Kidney capillary endothelial cell (primary cell): ENCODE measurements at regions not wholly inside any gene's neighbourhood (a gene's known extent, or its start where the extent isn't known, plus 50 kb on each side); places are given as distances from the start of the nearest gene placed in this dataset.
A peak's percentile ranks its signal among the peaks of the same experiment; 100 is the strongest.
"Not testable (repeated sequence)": the region's sequence is repeated elsewhere in the genome, so short reads cannot be mapped to it uniquely, and the experiment has no call there.

Experiments
- DNase-seq: peaks from one replicate; pipeline ENCODE4 v3.0.0-alpha.2; 2018; ENCODE audit warnings: low spot score

GRCh38 chr6:126967296-126968005 lies 151.0 kb upstream of the RSPO3 start:
- no peak for DNase-seq

- DNase-seq: no peak
These were observed 142.1 kb upstream of the RSPO3 start for GRCh38 chr6:126976253-126976797.

GRCh38 chr6:126983779-126984178 lies 134.7 kb upstream of the RSPO3 start:
- no peak for DNase-seq

- not testable (repeated sequence) for DNase-seq
These were observed 130.3 kb upstream of the RSPO3 start for GRCh38 chr6:126988125-126988524.

GRCh38 chr6:127000631-127001030 lies 117.8 kb upstream of the RSPO3 start:
- no peak for DNase-seq

GRCh38 chr6:127013865-127014264 lies 104.6 kb upstream of the RSPO3 start:
- no peak for DNase-seq

- DNase-seq: no peak
These were observed 102.6 kb upstream of the RSPO3 start for GRCh38 chr6:127015858-127016257.

GRCh38 chr6:127019828-127020227 lies 98.6 kb upstream of the RSPO3 start:
- DNase-seq: no peak

GRCh38 chr6:127022302-127022701 lies 96.2 kb upstream of the RSPO3 start:
- no peak for DNase-seq

- no peak for DNase-seq
These were observed 95.3 kb upstream of the RSPO3 start for GRCh38 chr6:127023001-127023778.

- DNase-seq: no peak
These were observed 92.2 kb upstream of the RSPO3 start for GRCh38 chr6:127026247-127026646.

GRCh38 chr6:127030111-127030510 lies 88.4 kb upstream of the RSPO3 start:
- DNase-seq: no peak

- DNase-seq: no peak
These were observed 87.6 kb upstream of the RSPO3 start for GRCh38 chr6:127030836-127031235.

- DNase-seq: no peak
These were observed 87.0 kb upstream of the RSPO3 start for GRCh38 chr6:127031511-127031910.

- no peak for DNase-seq
These were observed 85.5 kb upstream of the RSPO3 start for GRCh38 chr6:127032971-127033370.

- no peak for DNase-seq
These were observed 66.8 kb upstream of the RSPO3 start for GRCh38 chr6:127051571-127052260.

GRCh38 chr6:127053032-127053874 lies 65.2 kb upstream of the RSPO3 start:
- DNase-seq: peak; percentile 68

- DNase-seq: no peak
These were observed 64.6 kb upstream of the RSPO3 start for GRCh38 chr6:127053875-127054235.

- peak; percentile 21 for DNase-seq
These were observed 60.4 kb upstream of the RSPO3 start for GRCh38 chr6:127058027-127058426.

- DNase-seq: no peak
These were observed 59.5 kb upstream of the RSPO3 start for GRCh38 chr6:127058936-127059335.
